ENCODE measurements at regions not wholly inside any gene's neighbourhood (a gene's known extent, or its start where the extent isn't known, plus 50 kb on each side); places are given as distances from the start of the nearest gene placed in this dataset.

DNA sequence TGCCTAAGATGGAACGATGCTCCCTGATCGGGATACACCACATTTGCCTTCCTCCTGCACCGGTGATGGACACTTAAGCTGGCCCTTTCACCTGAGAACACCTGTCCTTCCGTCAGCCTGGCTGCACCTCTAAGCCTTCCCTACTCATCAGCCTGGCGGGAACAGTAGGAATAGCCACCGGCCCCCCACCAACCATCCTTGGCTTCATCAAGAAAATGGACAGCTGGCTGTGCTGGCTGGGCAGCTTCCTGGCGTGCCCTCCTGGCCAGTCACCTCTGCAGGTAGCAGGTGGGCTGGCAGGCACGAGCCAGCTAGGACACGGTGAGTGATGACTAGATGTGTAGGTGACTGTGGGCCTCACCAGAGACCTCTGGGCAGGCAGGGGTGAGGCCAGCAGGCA, 142.8 kb downstream of the CTTN start:
- no peaks in the 10 kb centered on the region for H3K27me3 ChIP-seq
- no peak overlapping the region for H3K9ac ChIP-seq
- no peak for TF ChIP-seq Cebpa-rat (IDR thresholded peaks at IDR 0.05)

DNA sequence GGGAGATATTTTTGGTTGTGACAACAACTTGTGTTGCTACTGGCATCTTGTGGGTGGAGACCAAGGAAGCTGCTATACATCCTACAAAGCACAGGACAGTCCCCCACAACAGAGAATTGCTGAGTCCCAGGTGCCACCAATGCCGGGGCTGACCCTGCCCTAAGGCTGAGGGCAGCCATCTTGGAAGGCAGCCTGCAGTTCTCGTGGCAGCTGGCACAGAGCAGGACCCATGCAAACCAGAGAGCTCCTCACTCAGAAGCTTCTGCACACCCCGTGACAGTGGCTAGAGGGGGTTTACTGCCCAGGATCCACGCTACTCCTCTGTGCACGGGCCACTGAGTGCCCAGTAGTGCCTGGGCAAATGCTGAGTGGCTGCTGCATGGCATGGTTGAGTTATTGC, 143.4 kb downstream of the CTTN start:
- no peak for TF ChIP-seq Cebpa-rat (IDR thresholded peaks at IDR 0.05)
- no peaks in the 10 kb centered on the region for H3K36me3 ChIP-seq

More for the DNA sequence above, 142.8 kb downstream of the CTTN start:
- 0 out of 2 replicates have a peak, but pooled peaks cover 5% of the 10 kb centered on the region for H3K4me1 ChIP-seq
- H3K9me3 ChIP-seq: no peaks in the 10 kb centered on the region
- no peak overlapping the region for H3K4me3 ChIP-seq
- no peak overlapping the region for H3K27ac ChIP-seq
- no peaks in the 10 kb centered on the region for H3K36me3 ChIP-seq
- no peak overlapping the region for H3K4me2 ChIP-seq
- no peaks in the 10 kb centered on the region; the same call in 1 of the 2 replicates for H4K20me1 ChIP-seq

DNA sequence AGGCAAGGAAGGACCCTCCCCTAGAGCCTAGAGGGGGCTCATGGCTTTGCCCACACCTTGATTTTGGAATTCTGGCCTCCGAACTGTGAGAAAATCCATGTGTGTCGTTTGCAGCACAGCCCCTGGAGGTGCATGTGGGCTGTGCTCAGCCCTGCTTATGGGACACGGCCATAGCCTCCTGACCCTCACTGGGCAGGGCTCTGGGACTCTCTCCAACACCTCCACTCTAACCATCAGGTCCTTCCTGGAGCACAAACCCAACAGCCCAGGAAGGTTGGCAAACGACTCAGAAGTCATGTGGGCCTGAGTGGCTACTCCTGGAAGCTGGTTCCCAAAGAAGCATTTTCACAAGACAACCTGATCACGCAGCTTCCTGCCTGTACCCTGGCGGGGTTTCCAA, 144.1 kb downstream of the CTTN start:
- Histone ChIP-seq H3K9me3 (no peaks in the 10 kb centered on the region), H3K36me3 (no peaks in the 10 kb centered on the region), H3K4me3 (no peak overlapping the region), H3K9ac (no peak overlapping the region), H3K4me1 (0 out of 2 replicates have a peak, but pooled peaks cover 6% of the 10 kb centered on the region), H3K4me2 (no peak overlapping the region), H4K20me1 (no peaks in the 10 kb centered on the region; the same call in 1 of the 2 replicates), H3K27me3 (no peaks in the 10 kb centered on the region), H3K27ac (no peak overlapping the region)
- TF ChIP-seq Cebpa-rat (IDR thresholded peaks at IDR 0.05): no peak

More for the DNA sequence above, 143.4 kb downstream of the CTTN start:
- H3K27me3 ChIP-seq: no peaks in the 10 kb centered on the region
- no peak overlapping the region for H3K4me2 ChIP-seq
- no peak overlapping the region for H3K27ac ChIP-seq
- no peaks in the 10 kb centered on the region; the same call in 1 of the 2 replicates for H4K20me1 ChIP-seq
- 0 out of 2 replicates have a peak, but pooled peaks cover 5% of the 10 kb centered on the region for H3K4me1 ChIP-seq
- no peak overlapping the region for H3K4me3 ChIP-seq
- H3K9me3 ChIP-seq: no peaks in the 10 kb centered on the region
- no peak overlapping the region for H3K9ac ChIP-seq

DNA sequence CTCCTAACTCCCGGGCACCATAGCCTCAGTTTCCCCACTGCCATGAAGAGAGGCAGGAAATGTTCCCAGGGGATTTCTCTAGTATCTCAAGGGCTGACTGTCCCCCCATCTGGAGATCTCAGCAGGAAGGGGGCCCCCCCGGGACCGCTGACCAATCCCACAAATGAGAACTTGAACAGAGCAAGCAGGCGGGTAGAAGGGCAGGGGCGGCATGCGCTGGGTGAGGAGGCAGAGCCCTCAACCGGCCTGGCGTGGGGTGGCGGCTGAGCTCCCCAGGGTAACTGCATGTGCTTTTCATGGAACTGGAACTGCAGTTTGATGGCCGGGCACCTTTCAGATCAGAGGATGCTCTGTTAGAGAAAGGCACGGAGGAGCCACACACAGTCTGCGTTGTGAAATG, 144.5 kb downstream of the CTTN start:
- Histone ChIP-seq H3K9me3 (no peaks in the 10 kb centered on the region), H3K4me2 (no peak overlapping the region), H3K27ac (no peak overlapping the region), H3K27me3 (no peaks in the 10 kb centered on the region), H4K20me1 (no peaks in the 10 kb centered on the region; the same call in 1 of the 2 replicates), H3K4me1 (peaks cover 10% of the 10 kb centered on the region; the same call in 1 of the 2 replicates), H3K9ac (no peak overlapping the region), H3K4me3 (no peak overlapping the region), H3K36me3 (no peaks in the 10 kb centered on the region)
- no peak for TF ChIP-seq Cebpa-rat (IDR thresholded peaks at IDR 0.05)

DNA sequence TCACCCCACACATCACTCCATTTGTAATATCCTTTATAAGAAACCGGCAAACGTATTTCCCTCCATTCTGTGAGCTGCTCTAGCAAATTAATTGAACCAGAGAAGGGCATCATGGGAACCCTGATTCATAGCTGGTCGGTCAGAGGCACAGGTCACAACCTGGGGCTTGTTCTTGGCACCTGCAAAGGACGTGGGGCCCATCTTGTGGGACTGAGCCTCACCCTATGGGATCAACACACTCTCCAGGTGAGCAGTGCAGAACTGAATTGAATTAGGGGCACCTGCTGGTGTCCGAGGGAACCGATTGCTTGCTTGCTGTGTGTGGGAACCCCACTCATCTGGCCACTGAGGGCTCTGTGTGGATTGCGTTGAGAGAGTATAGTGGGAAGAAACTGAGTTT, 145.3 kb downstream of the CTTN start:
- Histone ChIP-seq H3K9me3 (no peaks in the 10 kb centered on the region), H3K4me1 (peaks cover 14% of the 10 kb centered on the region; the same call in 1 of the 2 replicates), H3K9ac (no peak overlapping the region), H3K27me3 (no peaks in the 10 kb centered on the region), H3K36me3 (no peaks in the 10 kb centered on the region), H3K4me3 (no peak overlapping the region), H3K4me2 (no peak overlapping the region), H4K20me1 (no peaks in the 10 kb centered on the region; the same call in 1 of the 2 replicates), H3K27ac (no peak overlapping the region)
- TF ChIP-seq Cebpa-rat (IDR thresholded peaks at IDR 0.05): no peak

DNA sequence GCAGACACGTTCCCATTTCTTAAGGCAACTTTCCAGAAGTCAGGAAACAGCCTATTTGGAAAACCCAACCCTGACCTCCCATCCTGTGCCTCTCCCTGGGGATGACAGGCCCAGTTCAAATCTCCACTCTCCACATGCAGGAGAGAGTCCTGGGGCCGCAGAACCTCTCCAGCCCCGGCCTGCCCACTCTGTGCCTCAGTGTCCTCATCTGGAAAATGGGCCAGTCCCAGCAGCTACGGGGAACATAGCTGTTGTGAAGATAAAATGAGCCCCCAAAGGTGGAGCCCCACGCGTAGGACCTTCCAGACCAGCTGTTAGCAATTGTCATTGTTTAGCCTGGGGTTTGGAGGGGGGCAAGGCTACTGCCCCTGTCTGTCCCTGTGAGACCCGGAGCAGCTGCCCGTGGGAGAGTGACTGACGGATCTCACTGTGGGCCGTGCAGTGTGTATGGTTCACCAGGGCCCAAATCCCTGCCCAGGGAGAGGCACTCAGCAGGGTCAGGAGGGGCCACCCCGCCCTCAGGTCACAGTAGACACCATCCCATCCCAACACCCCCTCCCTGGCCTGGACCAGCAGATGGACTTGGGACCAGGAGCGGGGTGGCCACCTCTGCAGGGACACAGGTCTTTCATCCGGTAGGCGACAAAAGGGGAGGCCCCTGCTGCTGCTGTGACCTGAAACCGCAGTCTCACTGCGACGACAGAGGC, 145.9 kb downstream of the CTTN start:
- no peak for TF ChIP-seq Cebpa-rat (IDR thresholded peaks at IDR 0.05)

DNA sequence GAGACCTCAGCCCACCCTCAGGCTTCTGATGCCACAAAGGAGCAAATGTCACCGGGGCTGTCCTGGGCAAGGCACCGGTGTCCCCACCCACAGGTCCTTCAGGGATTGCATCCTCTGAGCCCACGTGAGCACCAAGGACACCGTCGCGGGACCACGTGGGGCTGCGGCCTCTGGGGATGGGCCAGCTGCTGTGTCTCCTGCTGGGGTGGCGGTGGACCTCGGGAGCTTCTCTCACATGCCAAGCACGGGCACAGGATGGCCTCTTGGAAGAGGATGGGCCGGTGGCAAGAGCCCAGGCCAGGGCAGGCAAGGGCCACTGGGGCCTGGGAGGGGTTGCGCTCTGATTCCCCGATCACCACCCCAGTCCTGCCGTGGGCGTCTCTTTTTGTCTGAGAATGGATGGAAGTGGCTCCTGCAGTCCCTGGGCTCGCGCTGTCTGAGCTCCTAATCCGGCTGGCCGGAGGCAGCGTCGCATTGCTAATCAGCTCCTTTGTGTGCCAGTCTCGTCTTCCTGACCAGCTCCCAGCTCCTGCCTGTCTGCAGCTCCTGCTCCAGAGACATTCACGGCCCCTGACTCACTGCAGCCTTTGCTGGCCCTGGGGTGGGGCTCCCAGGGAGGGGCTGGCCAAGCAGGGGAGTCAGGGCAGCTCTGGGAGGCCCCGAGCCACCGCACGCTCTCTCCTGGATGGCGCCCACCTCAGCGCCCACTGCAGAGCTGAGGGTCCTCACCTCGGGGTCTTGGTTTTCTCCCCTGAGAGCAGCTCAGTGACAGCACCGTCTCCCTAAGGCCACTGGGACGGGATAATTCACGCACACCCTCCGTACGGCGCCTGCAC, 146.7 kb downstream of the CTTN start:
- no peak overlapping the region for H3K4me3 ChIP-seq
- H3K27ac ChIP-seq: no peak overlapping the region

More for the DNA sequence above, 145.9 kb downstream of the CTTN start:
- Histone ChIP-seq H3K4me1 (peaks cover 13% of the 10 kb centered on the region; the same call in 1 of the 2 replicates), H3K9me3 (no peaks in the 10 kb centered on the region), H3K27me3 (no peaks in the 10 kb centered on the region), H3K27ac (no peak overlapping the region), H3K9ac (no peak overlapping the region), H3K4me3 (no peak overlapping the region), H4K20me1 (no peaks in the 10 kb centered on the region), H3K4me2 (no peak overlapping the region), H3K36me3 (no peaks in the 10 kb centered on the region)

DNA sequence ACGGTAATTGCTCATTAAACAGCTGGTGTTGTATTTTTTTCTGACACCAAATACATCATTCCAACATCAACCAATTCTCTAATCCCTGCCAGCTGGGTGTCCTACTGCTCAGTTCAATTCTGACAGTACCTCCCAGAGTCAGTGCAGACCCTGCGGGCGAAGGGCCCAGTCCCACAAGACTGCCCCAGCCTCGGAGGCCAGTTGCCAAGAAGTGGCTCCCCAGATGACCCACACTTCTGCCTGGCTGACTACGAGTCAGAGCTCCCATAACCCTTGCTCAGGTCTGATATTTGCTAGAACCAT, 147.2 kb downstream of the CTTN start:
- Histone ChIP-seq H3K27ac (no peak overlapping the region), H3K4me3 (no peak overlapping the region), H3K4me2 (no peak overlapping the region), H4K20me1 (no peaks in the 10 kb centered on the region), H3K27me3 (no peaks in the 10 kb centered on the region), H3K4me1 (peaks cover 9% of the 10 kb centered on the region; the same call in 1 of the 2 replicates), H3K9ac (no peak overlapping the region), H3K9me3 (no peaks in the 10 kb centered on the region), H3K36me3 (no peaks in the 10 kb centered on the region)
- no peak for TF ChIP-seq Cebpa-rat (IDR thresholded peaks at IDR 0.05)

More for the DNA sequence above, 146.7 kb downstream of the CTTN start:
- TF ChIP-seq Cebpa-rat (IDR thresholded peaks at IDR 0.05): no peak
- Histone ChIP-seq H3K9ac (no peak overlapping the region), H4K20me1 (no peaks in the 10 kb centered on the region), H3K27me3 (no peaks in the 10 kb centered on the region), H3K36me3 (no peaks in the 10 kb centered on the region), H3K4me2 (no peak overlapping the region), H3K9me3 (no peaks in the 10 kb centered on the region), H3K4me1 (peaks cover 9% of the 10 kb centered on the region; the same call in 1 of the 2 replicates)

DNA sequence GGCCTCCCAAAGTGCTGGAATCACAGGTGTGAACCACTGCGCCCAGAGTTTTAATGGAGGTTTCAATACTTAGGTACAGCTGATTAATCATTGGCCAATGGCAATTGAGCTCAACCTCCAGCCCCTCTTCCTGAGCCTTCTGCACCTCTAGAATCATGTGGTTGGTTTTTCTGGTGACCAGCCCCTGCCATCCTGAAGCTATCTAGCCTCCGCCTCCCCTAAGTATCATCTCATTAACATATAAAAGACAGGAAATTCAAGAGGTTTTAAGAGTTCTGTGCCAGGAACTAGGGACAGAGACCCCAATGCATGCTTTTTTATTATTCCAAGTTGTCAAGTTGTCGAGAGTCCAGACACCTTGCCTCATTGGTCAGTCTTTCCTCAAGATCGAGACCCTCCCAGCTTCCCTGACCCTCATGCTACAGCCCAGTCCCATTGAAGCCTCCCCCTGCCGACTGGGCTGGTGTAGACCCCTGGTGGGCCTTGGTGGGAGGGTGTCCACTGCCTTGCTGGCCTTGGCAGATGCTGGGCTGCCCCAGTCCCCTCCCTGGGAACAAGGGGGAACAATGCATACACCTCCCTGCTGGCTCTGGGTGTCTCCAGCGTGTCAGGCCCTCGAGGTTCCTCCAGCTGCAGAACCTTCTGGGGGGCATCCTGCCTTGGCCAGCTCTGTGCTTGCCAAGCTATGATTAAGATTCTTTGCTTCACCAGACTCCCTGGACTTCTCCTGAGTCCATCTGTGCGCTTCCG, 148.0 kb downstream of the CTTN start:
- no peak overlapping the region for H3K4me3 ChIP-seq
- H3K27me3 ChIP-seq: no peaks in the 10 kb centered on the region
- H3K9me3 ChIP-seq: no peaks in the 10 kb centered on the region

More for the DNA sequence above, 148.0 kb downstream of the CTTN start:
- Histone ChIP-seq H3K36me3 (no peaks in the 10 kb centered on the region), H3K27ac (no peak overlapping the region), H3K4me2 (no peak overlapping the region), H3K4me1 (peaks cover 9% of the 10 kb centered on the region; the same call in 1 of the 2 replicates), H4K20me1 (no peaks in the 10 kb centered on the region), H3K9ac (no peak overlapping the region)
- TF ChIP-seq Cebpa-rat (IDR thresholded peaks at IDR 0.05): no peak

Measured in BLaER1 (cell line).